SIG-M5 treated with dmso at 0.1 percent for 504 hours (cell line): ENCODE measurements at regions not wholly inside any gene's neighbourhood (a gene's known extent, or its start where the extent isn't known, plus 50 kb on each side); places are given as distances from the start of the nearest gene placed in this dataset.
A peak's percentile ranks its signal among the peaks of the same experiment; 100 is the strongest.
"Not testable (repeated sequence)": the region's sequence is repeated elsewhere in the genome, so short reads cannot be mapped to it uniquely, and the experiment has no call there.

ENCODE experiments used
- DNase-seq: peaks from one replicate; lab custom pipeline; 2025; ENCODE audit not compliant: unreplicated experiment; lab: John Stamatoyannopoulos, UW

GRCh38 chr4:86413426-86413825, 53.6 kb upstream of the MAPK10 start:
- DNase-seq = not testable (repeated sequence)

- no peak for DNase-seq
Observed at GRCh38 chr4:86414686-86415085, 54.8 kb upstream of the MAPK10 start.

- DNase-seq = no peak
Observed at GRCh38 chr4:86416081-86416480, 56.2 kb upstream of the MAPK10 start.

GRCh38 chr4:86421461-86421860, 61.6 kb upstream of the MAPK10 start:
- no peak for DNase-seq

- no peak for DNase-seq
Observed at GRCh38 chr4:86431543-86432116, 71.8 kb upstream of the MAPK10 start.

GRCh38 chr4:86432559-86433134, 72.8 kb upstream of the MAPK10 start:
- no peak for DNase-seq

GRCh38 chr4:86439293-86439692, 79.4 kb upstream of the MAPK10 start:
- no peak for DNase-seq

GRCh38 chr4:86441175-86441936, 81.5 kb upstream of the MAPK10 start:
- DNase-seq = no peak

GRCh38 chr4:86442881-86443280, 83.0 kb upstream of the MAPK10 start:
- no peak for DNase-seq

GRCh38 chr4:86443495-86443894, 83.6 kb upstream of the MAPK10 start:
- no peak for DNase-seq

- DNase-seq = no peak
Observed at GRCh38 chr4:86446996-86447395, 87.1 kb upstream of the MAPK10 start.

GRCh38 chr4:86448871-86449270, 89.0 kb upstream of the MAPK10 start:
- DNase-seq = peak; percentile 16

GRCh38 chr4:86449746-86450588, 90.1 kb upstream of the MAPK10 start:
- DNase-seq = no peak

GRCh38 chr4:86450861-86451260, 91.0 kb upstream of the MAPK10 start:
- DNase-seq = no peak

GRCh38 chr4:86451560-86452330, 91.9 kb upstream of the MAPK10 start:
- DNase-seq = no peak

GRCh38 chr4:86452422-86452891, 92.6 kb upstream of the MAPK10 start:
- DNase-seq = no peak

- DNase-seq = no peak
Observed at GRCh38 chr4:86452924-86453531, 93.2 kb upstream of the MAPK10 start.

- peak; percentile 51 for DNase-seq
Observed at GRCh38 chr4:86453611-86454072, 93.8 kb upstream of the MAPK10 start.

GRCh38 chr4:86461849-86462248, 102.0 kb upstream of the MAPK10 start:
- no peak for DNase-seq

- DNase-seq = no peak
Observed at GRCh38 chr4:86472377-86473019, 112.6 kb upstream of the MAPK10 start.
